ENCODE measurements at regions not wholly inside any gene's neighbourhood (a gene's known extent, or its start where the extent isn't known, plus 50 kb on each side); places are given as distances from the start of the nearest gene placed in this dataset.

DNA sequence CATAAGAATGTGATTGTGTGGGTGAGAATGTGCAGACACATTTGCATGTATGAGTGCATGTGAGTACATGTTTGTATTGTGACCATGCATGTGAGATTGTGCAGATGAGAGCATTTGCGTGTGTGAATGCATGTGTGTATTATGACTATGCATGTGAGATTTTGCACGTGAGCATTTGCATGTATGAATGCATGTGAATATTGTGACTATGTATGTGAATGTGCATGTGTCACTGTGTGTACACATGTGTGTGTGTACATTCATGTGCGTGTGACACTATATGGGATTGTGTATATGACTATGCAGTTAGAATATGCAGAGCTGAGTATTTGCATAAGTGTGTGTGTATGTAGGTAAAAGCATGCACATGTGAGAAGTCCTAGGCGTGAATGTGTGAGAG is 381.3 kb upstream of the MAF start:
- TF ChIP-seq, protein P1, sequence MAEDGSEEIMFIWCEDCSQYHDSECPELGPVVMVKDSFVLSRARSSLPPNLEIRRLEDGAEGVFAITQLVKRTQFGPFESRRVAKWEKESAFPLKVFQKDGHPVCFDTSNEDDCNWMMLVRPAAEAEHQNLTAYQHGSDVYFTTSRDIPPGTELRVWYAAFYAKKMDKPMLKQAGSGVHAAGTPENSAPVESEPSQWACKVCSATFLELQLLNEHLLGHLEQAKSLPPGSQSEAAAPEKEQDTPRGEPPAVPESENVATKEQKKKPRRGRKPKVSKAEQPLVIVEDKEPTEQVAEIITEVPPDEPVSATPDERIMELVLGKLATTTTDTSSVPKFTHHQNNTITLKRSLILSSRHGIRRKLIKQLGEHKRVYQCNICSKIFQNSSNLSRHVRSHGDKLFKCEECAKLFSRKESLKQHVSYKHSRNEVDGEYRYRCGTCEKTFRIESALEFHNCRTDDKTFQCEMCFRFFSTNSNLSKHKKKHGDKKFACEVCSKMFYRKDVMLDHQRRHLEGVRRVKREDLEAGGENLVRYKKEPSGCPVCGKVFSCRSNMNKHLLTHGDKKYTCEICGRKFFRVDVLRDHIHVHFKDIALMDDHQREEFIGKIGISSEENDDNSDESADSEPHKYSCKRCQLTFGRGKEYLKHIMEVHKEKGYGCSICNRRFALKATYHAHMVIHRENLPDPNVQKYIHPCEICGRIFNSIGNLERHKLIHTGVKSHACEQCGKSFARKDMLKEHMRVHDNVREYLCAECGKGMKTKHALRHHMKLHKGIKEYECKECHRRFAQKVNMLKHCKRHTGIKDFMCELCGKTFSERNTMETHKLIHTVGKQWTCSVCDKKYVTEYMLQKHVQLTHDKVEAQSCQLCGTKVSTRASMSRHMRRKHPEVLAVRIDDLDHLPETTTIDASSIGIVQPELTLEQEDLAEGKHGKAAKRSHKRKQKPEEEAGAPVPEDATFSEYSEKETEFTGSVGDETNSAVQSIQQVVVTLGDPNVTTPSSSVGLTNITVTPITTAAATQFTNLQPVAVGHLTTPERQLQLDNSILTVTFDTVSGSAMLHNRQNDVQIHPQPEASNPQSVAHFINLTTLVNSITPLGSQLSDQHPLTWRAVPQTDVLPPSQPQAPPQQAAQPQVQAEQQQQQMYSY (CRISPR knock-in tag; IDR thresholded peaks at IDR 0.05): no peak
- no peak for TF ChIP-seq SMAD3 (CRISPR knock-in tag; IDR thresholded peaks at IDR 0.05; ENCODE audit: borderline replicate concordance)
- no peak for TF ChIP-seq TCF7 (CRISPR knock-in tag; IDR thresholded peaks at IDR 0.05; ENCODE audit: low read depth)
- no peak for TF ChIP-seq IRF2 (CRISPR knock-in tag; IDR thresholded peaks at IDR 0.05; ENCODE audit: borderline replicate concordance, low read depth)
- no peak for TF ChIP-seq NFYB (CRISPR knock-in tag; conservative IDR thresholded peaks at IDR 0.05; ENCODE audit: low read depth)
- no peak for TF ChIP-seq MYBL2 (CRISPR knock-in tag; IDR thresholded peaks at IDR 0.05)
- no peak for TF ChIP-seq NR1H2 (CRISPR knock-in tag; IDR thresholded peaks at IDR 0.05)
- no peak for TF ChIP-seq CREM (CRISPR knock-in tag; IDR thresholded peaks at IDR 0.05)
- TF ChIP-seq NR2C2 (CRISPR knock-in tag; IDR thresholded peaks at IDR 0.05): no peak

Measured in WTC11 (cell line).